Activated T-helper 1 cell treated with anti-CD3 and anti-CD28 coated beads, Interleukin-2, amount 50 U/mL, for 16 hours (primary cell): ENCODE measurements at regions not wholly inside any gene's neighbourhood (a gene's known extent, or its start where the extent isn't known, plus 50 kb on each side); places are given as distances from the start of the nearest gene placed in this dataset.
A peak's percentile ranks its signal among the peaks of the same experiment; 100 is the strongest.

Source experiments
- DNase-seq, 2 donors: peaks; one replicate each; pipeline ENCODE4 v3.0.0-alpha.2; 2020; ENCODE audit warnings: low read depth in 1 of 2, low spot score in 1 of 2

DNA sequence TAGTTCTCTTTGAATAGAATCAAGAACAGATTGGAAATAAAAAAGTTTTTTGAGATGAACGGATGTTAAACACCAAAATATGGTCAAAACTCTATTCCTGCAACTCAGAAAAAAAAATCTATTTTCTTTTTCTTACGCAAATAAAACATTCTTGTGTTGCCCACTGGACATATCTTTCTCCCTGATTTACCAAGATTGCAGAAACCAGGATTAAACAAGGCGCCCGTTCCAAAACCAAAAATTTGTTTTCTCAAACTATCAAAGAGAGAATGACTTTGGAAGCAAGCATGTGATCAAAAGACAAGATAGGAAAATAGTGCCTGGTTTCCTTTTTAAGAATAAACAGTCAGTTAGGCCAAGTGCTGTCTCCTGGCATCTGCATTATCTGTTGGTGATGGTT lies 273.1 kb downstream of the CLIC5 start:
- DNase-seq, result no peak

DNA sequence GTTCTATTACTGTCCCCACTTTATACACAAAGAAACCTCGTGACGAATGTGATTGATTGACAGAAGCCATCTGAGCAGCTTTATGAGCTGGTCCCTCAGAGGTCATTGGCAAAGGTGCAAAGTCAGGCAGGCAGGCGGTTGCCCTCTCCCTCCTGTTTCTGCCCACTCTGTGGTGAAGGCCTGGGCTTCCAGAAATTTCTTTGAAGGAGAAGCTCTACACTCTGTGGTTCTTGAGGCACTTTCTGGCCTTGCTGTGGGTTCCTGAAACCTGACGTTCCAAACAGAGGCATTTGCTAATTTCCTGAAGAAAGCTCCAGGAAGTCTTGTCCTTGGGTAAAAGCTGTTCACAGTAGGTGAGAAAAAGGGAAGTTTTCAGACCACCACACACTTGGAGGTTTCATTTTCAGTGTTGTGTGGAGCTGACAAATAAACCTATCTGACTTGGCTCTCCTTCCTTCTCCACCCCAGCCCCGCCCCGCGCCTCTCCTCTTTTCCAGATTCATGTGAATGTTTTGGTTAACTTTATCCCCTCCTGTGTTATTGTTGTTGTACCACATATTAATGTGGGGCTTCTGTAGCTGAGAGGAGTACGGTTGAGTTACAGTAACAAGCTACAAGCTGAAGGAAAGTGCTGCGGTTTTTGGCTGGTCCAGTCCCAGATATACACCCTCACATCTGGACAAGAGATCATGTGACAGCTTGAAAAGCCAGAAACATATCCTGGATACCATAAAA lies 274.1 kb downstream of the CLIC5 start:
- DNase-seq, result no peak

DNA sequence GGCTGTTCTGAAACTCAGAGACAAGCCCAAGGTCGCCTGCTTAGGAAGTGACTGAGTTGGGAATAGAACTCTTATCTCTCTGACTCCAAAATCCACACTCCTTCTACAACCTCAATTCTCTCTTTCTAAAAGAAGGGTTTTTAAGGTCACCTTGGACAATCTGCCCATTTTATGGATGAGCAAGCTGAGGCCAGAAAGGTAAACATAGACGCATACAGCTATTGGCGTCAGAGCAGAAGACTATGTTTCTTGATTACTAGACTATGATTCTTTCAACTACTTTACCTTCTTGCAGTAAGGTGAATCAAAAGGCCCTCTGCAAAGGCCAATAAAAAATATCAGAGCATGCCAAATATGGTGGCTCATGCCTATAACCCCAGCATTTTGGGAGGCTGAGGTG lies 276.6 kb downstream of the CLIC5 start:
- no peak for DNase-seq

DNA sequence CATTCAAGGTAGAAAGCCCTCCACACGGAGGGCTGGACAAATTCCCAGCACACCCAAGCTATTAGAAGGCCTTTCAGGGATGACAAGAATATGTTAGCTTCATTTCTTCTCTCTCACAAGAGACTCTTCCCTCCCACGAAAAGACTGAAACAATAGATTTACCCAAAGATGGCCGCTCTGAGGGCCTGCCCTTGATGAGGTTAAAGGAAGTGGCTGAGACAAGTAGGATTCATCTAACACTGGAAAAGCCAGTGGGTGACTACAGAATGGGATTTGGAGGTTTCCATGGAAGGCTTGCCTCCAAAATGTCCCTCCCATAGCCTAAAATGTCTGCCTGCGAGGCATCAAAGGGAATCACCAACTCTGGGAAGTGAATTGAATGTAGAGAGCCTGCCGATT lies 277.6 kb downstream of the CLIC5 start:
- DNase-seq, result no peak

DNA sequence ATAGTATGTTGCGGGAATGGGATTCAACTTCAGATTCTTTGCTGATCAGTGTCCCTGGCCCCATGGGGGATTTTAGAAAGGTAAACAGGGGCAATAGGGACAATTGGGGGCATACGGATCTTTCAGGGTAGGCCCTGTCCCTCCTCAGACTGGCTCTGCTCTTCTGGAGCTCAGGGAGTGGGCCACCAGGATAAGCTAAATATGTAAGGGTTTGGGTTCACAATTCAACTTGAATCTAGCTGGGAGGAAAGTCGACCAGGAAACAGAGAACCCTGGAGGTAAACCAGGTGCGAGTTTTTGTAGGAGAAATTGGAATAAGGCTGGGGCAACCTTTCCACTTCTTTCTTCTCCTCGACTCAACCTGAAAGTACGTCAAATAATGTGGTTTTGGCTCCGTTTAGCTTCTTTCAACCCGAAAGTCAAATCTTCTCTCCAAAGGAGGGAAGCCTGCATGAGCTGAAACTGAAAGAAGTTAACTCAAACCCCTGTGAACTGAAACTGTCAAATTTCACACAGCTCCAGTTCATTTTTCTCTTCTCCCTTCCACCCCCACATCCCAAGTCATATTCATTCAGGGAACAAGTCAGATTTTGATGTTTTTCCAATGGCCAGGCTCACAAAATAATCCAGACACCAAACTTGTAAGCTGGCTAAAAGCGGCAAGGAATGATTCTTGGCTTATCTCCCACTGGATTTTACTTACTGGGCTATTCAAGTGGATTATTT lies 278.2 kb downstream of the CLIC5 start:
- DNase-seq, result no peak

DNA sequence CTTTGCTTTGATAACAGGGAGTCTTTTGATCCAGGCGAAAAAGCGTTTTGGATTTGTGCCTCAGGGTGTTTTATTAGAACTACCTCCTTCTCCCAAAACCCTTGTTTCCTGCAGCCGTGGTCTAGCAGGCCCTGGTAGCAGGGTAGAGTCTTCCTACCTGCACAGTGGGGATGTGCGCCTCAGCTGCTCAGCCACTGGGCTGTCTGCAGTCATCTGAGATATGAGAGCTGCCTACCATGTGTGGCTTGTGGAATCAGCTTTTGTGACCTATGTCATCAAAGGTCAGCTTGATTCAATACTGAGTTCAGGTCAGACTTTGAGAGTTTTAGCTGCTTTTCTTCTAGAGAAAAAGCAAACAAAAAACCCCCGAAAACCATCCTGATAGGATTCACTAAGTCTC lies 279.5 kb downstream of the CLIC5 start:
- no peak for DNase-seq

DNA sequence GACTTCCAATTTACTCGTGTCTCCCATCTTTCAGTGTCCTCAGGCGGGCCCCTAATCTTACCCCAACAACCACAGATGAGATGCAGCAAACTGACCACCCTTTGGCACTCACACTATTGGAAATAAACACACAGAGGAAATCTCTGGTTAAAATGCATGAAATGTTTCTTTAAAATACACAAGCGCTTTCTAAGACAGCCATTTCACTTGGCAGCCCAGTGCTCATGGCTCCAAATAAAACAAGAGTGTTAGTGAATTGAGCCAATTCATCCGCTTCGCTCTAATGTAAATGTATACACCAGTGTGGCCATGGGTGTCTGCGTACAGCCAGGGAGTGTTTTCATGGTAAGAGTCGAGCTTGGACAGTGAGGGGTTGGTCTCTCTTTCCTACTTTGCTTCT lies 282.9 kb downstream of the CLIC5 start:
- no peak for DNase-seq

DNA sequence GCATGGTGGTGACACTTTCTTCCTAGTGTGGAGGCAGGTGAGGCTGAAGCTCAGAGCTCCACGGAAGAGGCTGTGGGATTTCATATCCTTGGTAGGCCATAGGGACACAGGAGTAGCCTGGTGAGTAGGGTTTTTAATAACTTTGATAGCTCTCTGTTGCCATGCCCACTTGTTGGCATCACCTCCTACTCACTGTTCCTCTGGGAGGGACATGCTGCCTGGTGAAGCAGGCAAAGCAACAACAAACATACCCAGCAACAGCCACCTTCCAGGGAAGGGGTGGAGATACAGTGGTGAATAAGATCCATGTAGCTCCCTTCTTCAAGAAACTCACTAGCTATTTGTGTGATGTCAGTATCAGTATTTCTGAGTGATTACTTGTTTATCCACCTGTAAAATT lies 285.4 kb downstream of the CLIC5 start:
- DNase-seq, result no peak

DNA sequence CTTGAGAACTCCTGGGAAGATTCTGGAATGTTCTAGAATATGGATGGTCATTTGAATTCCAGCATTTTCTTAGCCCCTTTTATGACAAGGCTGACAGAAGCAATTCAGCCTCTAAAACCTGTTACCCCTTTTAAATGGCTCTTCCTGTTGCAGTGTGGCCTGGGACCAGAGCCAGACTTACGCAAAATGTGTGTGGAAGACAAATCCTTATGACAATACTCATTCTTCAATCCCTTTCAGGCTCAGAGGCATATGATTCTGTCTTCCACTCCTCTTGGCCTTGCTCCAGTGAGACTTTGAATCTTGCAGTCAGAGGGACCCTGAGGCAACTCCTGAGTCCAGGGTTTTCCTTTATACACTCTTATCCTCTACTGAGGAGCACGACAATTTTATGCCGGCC lies 287.0 kb downstream of the CLIC5 start:
- DNase-seq, result no peak

DNA sequence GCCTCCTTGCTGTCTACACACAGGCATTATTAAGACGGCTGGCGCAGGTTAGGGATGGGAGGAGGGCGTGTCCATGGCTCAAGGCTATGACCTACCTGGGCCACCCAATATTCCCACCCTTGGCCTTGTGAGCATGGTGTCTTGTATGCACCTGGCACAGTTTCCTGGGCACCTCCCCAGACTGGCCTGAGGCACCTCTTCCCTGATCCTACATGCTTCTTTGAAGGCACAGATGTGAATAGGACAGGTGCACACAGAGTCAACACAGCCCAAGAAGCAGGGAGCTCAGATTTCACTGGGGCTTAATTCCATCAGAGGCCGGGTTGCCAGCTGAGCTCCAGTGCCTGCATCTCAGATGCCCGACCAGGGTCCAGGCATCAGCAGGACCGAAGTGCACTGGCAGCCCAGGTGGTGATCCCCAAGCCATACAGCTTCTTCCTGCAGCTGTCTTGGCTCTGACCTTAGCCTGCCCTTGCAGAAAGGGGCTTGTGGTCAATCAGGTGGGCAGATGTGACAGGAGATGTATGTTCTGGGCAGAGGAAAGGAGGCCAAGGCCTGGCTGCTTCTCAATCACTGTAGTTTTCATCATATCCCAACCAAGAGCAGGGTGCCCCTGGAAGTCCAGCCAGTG lies 287.7 kb downstream of the CLIC5 start:
- no peak for DNase-seq

DNA sequence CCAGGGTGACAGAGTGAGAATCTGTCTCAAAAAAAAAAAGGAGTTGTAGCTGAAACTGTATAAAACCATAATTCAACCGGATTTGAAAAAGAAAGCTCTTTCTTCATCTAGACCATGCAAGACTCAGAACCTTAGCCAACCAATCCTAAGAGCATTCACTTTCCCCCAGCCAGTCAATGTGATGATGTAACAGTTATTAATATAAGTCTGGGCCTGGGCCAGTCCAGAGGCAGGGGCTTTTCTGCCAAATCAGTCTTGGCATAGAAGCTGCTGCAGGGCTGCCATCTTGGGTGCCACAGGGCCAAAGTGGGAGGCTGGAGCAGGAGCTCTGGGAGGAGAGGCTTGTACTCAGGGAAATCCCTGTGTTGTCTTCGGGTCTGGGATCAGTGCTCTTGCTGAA lies 288.4 kb downstream of the CLIC5 start:
- DNase-seq, result no peak

DNA sequence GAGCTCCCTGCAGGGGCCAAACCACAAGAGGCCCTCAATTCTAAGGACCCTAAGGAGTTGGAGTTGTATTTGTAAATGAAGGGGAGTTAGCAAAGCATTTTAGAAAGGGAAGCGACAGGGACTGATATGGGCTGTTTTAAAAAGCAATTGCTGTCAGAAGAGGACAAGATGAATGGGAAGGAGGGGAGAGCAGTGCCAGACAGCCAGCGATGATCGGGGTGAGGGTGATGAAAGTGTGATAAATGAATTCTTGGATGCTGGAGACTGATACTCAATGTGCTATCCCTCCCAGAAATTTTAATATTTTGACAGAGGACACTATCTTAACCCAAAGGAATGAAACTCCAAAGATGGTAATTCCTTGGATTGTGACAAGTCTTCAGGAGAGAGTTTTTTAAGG lies 289.2 kb downstream of the CLIC5 start:
- no peak for DNase-seq

DNA sequence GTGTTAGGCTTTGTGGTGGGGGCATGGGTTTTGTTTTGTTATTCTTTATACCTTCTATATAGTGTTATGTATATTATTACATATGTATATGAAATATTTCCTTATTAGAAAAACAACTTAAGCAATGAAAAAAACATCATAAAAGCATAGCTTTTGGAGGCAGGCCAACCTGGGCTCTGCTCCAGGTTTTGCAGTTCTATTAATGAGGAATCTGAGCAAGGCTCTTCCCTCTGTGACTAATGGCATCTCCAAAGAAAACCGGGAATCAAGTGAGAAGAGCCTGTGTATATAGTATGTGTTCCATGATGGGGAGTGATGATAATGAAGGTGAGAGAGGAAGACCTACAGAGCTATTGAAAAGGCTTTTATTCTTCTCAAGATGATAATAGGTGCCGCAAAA lies 291.1 kb downstream of the CLIC5 start:
- DNase-seq, result no peak

DNA sequence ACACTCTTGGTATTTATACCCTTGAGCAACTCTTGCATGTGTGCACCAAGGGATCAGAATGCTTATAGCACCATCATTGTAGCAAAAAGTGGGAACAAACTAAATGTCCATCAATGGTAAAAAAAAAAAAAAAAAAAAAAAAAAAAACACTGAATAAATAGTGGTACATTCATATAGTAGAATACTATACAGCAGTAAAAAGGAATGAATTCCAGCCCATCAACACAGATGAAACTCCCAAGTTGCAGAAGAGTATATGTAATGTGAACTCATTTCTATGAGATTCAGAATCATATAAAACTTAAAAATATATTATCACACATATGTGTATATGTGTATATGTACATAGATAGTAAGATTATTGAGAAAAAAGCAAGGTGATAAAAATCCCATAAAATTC lies 291.6 kb downstream of the CLIC5 start:
- no peak for DNase-seq

DNA sequence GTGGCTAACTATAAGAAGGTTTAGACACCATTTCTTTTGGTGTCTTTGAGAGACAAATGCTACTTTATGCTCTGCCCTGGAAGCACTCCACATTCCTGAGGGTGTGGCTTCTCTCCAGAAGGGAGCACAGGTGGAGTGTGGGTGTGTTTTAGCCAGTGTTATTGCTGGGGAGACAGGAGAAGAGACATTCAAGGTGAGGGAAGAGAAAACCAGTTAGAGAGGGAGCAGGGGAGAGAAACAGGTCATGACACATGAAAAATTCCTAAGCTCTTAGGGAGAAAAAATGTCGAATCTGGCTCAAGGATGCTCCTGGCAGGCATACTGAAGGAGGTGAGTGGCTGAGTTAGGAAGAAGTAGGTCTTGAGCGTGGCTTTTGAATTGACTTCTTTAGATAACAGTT lies 292.8 kb downstream of the CLIC5 start:
- no peak for DNase-seq

DNA sequence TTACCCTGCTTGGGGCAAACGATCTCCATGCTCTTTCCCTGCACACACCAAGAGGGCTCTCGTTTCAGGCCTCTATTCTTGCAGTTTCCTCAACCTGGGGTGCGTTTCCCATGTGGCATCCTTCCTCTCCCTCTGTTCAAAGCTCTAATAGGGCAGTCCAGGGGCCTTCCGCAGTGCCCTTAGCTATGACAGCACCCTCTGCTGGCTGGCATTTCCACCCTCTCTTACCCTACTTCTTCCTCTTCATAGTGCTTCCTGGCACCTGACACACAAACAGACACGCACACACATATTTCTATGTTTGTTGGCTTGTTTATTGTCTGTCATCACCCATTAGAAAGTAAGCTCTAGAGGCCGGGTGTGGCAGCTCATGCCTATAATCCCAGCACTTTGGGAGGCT lies 294.0 kb downstream of the CLIC5 start:
- DNase-seq, result no peak

DNA sequence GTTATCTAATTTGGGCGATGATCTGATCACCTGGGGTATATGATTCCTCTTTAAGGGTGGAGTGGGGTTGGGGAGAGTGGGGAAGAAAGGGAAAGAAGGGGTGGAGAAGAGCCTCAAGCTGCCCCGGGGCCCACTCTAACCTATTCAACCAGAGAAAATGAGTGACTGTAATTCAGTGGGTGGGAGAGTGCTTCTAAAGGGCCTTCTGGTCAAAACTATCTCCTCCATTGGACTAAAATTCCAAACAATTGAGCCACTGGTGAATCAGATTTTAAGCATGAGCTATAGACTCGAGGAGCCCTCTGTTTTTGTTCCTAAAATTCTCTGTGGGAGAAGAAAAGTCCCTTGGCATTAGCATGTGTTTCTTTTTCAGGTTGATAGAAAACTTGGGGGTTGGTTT lies 296.8 kb downstream of the CLIC5 start:
- DNase-seq, result no peak

DNA sequence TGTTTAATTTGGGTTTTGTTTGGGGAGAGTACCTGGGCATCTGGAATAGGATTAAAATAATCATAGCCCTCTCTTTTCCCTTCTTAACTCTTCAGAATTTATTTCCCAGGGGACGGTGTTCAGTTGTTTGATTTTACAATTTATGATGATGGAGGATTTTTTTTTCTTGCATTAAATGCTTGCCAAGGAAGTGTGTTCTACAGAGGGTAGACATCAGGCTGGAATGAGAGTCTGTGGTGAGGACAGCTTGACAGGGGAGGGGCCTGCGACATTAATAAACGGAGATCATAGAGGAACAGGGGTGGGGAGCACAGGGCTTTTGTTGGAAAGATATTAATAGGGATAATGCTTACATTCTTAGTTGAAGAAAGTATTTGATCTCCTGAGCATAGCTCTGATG lies 297.5 kb downstream of the CLIC5 start:
- DNase-seq, result no peak

DNA sequence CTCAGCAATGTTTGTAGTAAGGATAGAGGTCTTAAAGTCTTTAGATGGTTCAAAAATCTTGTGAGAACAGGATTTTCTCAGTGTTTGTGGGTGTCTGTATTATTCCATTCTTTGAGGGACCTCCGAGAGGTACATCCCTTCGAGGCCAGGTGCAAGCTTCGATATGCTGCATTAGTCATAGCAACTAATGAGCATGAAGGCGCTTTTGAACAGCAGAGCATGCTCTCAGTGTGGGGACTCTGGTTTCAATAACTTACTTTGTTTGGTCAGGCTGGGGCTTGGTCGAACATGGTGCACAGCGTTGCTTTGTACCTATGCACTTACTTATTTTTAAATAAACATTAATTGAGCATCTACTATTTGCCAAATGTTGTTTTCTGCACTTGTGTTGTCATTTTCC lies 297.9 kb downstream of the CLIC5 start:
- DNase-seq, result no peak

DNA sequence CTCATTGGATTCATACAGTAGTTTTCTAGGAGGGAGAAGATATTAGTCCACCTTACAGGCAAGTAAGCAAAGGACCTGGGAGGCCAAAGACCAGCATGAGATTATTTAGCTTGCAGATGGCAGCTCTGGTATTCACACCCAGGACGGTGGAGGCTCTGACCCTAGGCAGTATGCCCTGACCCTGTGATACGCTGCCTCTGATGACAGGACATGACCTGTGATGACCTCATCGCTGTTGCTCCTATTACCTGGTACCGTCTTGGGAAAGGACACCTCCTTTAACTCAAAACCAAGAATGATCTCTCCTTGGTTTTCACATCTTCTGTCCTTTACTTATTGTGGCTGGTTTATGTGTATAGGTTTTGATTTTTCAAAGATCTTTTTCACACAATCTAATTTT lies 298.6 kb downstream of the CLIC5 start:
- no peak for DNase-seq

DNA sequence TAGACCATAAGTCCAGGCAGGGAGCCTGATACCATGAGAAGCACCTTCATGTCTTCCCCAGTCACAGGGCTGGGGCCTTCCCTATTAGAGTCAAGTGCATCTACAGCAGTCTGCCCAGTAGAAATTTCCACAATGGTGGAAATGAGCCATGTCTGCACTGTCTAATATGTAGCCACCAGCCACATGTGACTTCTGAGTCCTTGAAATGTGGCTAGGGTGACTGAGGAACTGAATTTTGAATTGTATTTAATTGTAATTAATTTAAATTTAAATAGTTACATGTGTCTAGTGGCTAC lies 300.2 kb downstream of the CLIC5 start:
- no peak for DNase-seq

DNA sequence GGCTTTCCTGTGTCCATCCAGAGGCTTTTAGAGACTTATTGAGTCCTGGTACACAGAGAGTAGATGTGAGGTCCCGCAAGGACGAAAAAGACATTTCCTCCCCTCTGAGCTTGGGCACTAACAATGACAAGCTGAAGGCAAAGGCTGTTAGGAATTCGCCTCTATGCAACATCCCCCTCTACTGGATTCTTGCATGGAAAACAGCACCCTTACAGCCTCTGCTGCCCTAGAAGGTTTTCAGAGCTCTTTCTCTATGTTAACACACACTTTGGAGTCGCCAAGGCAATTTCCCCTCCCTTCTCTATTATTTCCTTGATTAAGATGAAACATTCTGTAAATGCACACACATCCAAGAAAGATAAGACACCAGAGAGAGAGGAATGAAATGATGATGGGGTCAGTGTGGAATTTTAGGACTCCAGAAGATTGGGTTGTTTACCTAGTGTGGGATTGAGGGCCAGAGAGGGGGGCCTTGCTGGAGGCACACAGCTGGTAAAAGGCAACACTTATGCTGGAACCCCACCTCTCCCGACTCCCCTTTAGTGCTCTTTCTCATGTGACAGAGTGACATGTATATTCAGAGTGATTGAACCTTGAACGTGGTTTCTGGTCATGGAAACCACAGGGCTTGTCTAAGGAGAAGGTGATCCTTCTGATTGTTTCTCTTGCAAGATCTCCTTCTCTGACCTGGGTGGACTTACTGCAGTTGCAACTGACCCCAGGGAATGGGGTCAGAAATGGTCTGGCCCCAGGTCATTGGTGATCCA lies 300.7 kb downstream of the CLIC5 start:
- DNase-seq, result peak in 1 of 2 donors; percentile 27
